ENCODE measurements at regions not wholly inside any gene's neighbourhood (a gene's known extent, or its start where the extent isn't known, plus 50 kb on each side); places are given as distances from the start of the nearest gene placed in this dataset.
"Not testable (repeated sequence)": the region's sequence is repeated elsewhere in the genome, so short reads cannot be mapped to it uniquely, and the experiment has no call there.

DNA sequence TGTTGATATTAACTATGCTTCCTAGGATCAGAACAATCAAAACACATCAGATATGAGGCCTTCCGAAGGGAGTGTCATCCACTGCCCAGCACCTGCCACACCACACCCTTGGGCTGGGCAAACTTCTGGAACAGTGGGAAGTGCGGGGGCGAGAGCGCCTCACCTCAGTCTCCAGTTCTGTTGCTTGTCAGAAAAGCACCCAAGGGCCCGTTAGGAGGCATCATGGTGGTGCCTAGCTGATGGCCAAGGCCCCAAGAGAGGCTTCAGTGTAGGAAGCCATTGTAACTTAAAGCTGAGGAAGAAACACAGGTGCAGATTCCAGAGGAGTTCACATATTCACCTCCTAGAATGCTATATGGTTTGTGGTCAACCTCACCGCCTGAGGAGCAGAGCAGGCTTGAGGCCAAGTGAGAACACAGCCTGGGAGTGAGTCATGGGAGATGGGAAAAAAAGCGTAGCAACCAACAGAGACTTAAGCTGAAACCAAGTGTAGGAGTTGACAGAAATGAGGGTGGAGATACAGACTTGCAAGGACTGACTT lies 85.1 kb upstream of the ATL2 start:
- no peak for TF ChIP-seq EZH2phosphoT487 (IDR thresholded peaks at IDR 0.05; ENCODE audit: low read depth)
- TF ChIP-seq CTCF (IDR thresholded peaks at IDR 0.05; ENCODE audit: low read depth, low read length): no peak
- Histone ChIP-seq H3K4me3 (ENCODE audit: low read length) (no peak overlapping the region), H3K4me2 (ENCODE audit: low read length) (no peak overlapping the region), H3K27ac (ENCODE audit: low read length) (no peak overlapping the region), H2AFZ (ENCODE audit: low read depth, low read length) (no peak overlapping the region), H3K9ac (ENCODE audit: low read length) (no peak overlapping the region), H3K79me2 (ENCODE audit: low read length) (no peaks in the 10 kb centered on the region), H3K27me3 (ENCODE audit: low read depth, low read length) (peaks cover 4% of the 10 kb centered on the region), H3K9me3 (ENCODE audit: insufficient read depth, low read length) (no peaks in the 10 kb centered on the region), H4K20me1 (ENCODE audit: insufficient read depth, low read length) (no peaks in the 10 kb centered on the region), H3K36me3 (replicated peaks; ENCODE audit: low read depth, low read length) (no peaks in the 10 kb centered on the region), H3K4me1 (ENCODE audit: low read length) (no peaks in the 10 kb centered on the region)

- Histone ChIP-seq H2AFZ (ENCODE audit: low read depth, low read length) (no peak overlapping the region), H3K36me3 (replicated peaks; ENCODE audit: low read depth, low read length) (no peaks in the 10 kb centered on the region), H4K20me1 (ENCODE audit: insufficient read depth, low read length) (no peaks in the 10 kb centered on the region), H3K4me2 (ENCODE audit: low read length) (no peak overlapping the region), H3K9ac (ENCODE audit: low read length) (no peak overlapping the region), H3K9me3 (ENCODE audit: insufficient read depth, low read length) (no peaks in the 10 kb centered on the region), H3K27me3 (ENCODE audit: low read depth, low read length) (peaks cover 4% of the 10 kb centered on the region), H3K79me2 (ENCODE audit: low read length) (no peaks in the 10 kb centered on the region), H3K4me1 (ENCODE audit: low read length) (no peaks in the 10 kb centered on the region), H3K4me3 (ENCODE audit: low read length) (no peak overlapping the region), H3K27ac (ENCODE audit: low read length) (no peak overlapping the region)
- TF ChIP-seq CTCF (IDR thresholded peaks at IDR 0.05; ENCODE audit: low read depth, low read length) (no peak), EZH2phosphoT487 (IDR thresholded peaks at IDR 0.05; ENCODE audit: low read depth) (no peak)
Measured at GRCh38 chr2:38461470-38461869, 84.4 kb upstream of the ATL2 start.

- no peak overlapping the region for H3K27ac ChIP-seq (ENCODE audit: low read length)
- no peaks in the 10 kb centered on the region for H4K20me1 ChIP-seq (ENCODE audit: insufficient read depth, low read length)
- no peaks in the 10 kb centered on the region for H3K79me2 ChIP-seq (ENCODE audit: low read length)
- no peak for TF ChIP-seq EZH2phosphoT487 (IDR thresholded peaks at IDR 0.05; ENCODE audit: low read depth)
- TF ChIP-seq CTCF (IDR thresholded peaks at IDR 0.05; ENCODE audit: low read depth, low read length): no peak
- H3K9ac ChIP-seq (ENCODE audit: low read length): no peak overlapping the region
- no peak overlapping the region for H3K4me2 ChIP-seq (ENCODE audit: low read length)
- H3K4me3 ChIP-seq (ENCODE audit: low read length): no peak overlapping the region
- no peaks in the 10 kb centered on the region for H3K4me1 ChIP-seq (ENCODE audit: low read length)
- no peaks in the 10 kb centered on the region for H3K36me3 ChIP-seq (replicated peaks; ENCODE audit: low read depth, low read length)
- H3K27me3 ChIP-seq (ENCODE audit: low read depth, low read length): peaks cover 4% of the 10 kb centered on the region
- no peak overlapping the region for H2AFZ ChIP-seq (ENCODE audit: low read depth, low read length)
- H3K9me3 ChIP-seq (ENCODE audit: insufficient read depth, low read length): no peaks in the 10 kb centered on the region
Measured at GRCh38 chr2:38460313-38460712, 83.2 kb upstream of the ATL2 start.

- Histone ChIP-seq H3K4me2 (ENCODE audit: low read length) (no peak overlapping the region), H3K4me3 (ENCODE audit: low read length) (no peak overlapping the region), H3K79me2 (ENCODE audit: low read length) (no peaks in the 10 kb centered on the region), H3K27me3 (ENCODE audit: low read depth, low read length) (0 out of 2 replicates have a peak, but pooled peaks cover 4% of the 10 kb centered on the region), H4K20me1 (ENCODE audit: insufficient read depth, low read length) (no peaks in the 10 kb centered on the region), H2AFZ (ENCODE audit: low read depth, low read length) (no peak overlapping the region), H3K27ac (ENCODE audit: low read length) (no peak overlapping the region), H3K4me1 (ENCODE audit: low read length) (no peaks in the 10 kb centered on the region), H3K36me3 (replicated peaks; ENCODE audit: low read depth, low read length) (no peaks in the 10 kb centered on the region), H3K9ac (ENCODE audit: low read length) (no peak overlapping the region), H3K9me3 (ENCODE audit: insufficient read depth, low read length) (no peaks in the 10 kb centered on the region)
- TF ChIP-seq CTCF (IDR thresholded peaks at IDR 0.05; ENCODE audit: low read depth, low read length) (no peak), EZH2phosphoT487 (IDR thresholded peaks at IDR 0.05; ENCODE audit: low read depth) (no peak)
Measured at GRCh38 chr2:38454081-38454480, 77.0 kb upstream of the ATL2 start.

- not testable (repeated sequence) for H2AFZ ChIP-seq (ENCODE audit: low read depth, low read length); H3K27me3 ChIP-seq (ENCODE audit: low read depth, low read length); H3K9me3 ChIP-seq (ENCODE audit: insufficient read depth, low read length); H3K4me1 ChIP-seq (ENCODE audit: low read length); H4K20me1 ChIP-seq (ENCODE audit: insufficient read depth, low read length); H3K9ac ChIP-seq (ENCODE audit: low read length); H3K36me3 ChIP-seq (replicated peaks; ENCODE audit: low read depth, low read length); H3K4me2 ChIP-seq (ENCODE audit: low read length); H3K79me2 ChIP-seq (ENCODE audit: low read length); H3K4me3 ChIP-seq (ENCODE audit: low read length); H3K27ac ChIP-seq (ENCODE audit: low read length)
Measured at GRCh38 chr2:38451778-38452177, 74.7 kb upstream of the ATL2 start.

Data from OCI-LY3 (cell line).